Astrocyte of the spinal cord (primary cell): ENCODE measurements at regions not wholly inside any gene's neighbourhood (a gene's known extent, or its start where the extent isn't known, plus 50 kb on each side); places are given as distances from the start of the nearest gene placed in this dataset.
A peak's percentile ranks its signal among the peaks of the same experiment; 100 is the strongest.

Experiments used
- DNase-seq: peaks from one replicate; pipeline ENCODE4 v3.0.0; 2011; ENCODE audit warnings: low read depth, low spot score
- H3K4me3 ChIP-seq: 2 replicates; pipeline ENCODE4 v1.5.1; 2011; ENCODE audit warnings: low read depth, mild to moderate bottlenecking, low read length, moderate library complexity
- in situ Hi-C: cut with HindIII; loops from 2 replicates; pipeline ENCODE4 v1.10.0; 2017; ENCODE audit warnings: low sequenced_read_pairs
- TF ChIP-seq, protein P1 (sequence below): IDR thresholded peaks from 2 replicates; pipeline ENCODE4 v1.5.1; 2012; ENCODE audit warnings: low read depth, mild to moderate bottlenecking, low read length, inconsistent platforms

DNA sequence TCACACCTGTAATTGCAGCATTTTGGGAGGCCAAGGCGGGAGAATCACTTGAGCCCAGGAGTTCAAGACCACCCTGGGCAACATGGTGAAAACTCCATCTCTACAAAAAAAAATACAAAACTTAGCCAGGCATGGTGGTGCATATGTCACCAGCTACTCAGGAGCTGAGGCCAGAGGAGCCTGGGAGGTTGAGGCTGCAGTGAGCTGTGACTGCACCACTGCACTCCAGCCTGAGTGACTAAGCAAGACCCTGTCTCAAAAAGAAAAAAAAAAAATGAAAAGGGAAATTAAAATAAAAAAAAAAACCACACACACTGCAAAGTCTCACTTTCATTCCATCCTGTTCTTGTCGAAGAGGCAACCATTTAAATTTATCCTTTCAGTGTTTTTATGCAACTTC is 100.8 kb upstream of the PIAS1 start:
- in situ Hi-C loops = no loop called here
- H3K4me3 ChIP-seq = no peak overlapping the region
- TF ChIP-seq, protein P1, sequence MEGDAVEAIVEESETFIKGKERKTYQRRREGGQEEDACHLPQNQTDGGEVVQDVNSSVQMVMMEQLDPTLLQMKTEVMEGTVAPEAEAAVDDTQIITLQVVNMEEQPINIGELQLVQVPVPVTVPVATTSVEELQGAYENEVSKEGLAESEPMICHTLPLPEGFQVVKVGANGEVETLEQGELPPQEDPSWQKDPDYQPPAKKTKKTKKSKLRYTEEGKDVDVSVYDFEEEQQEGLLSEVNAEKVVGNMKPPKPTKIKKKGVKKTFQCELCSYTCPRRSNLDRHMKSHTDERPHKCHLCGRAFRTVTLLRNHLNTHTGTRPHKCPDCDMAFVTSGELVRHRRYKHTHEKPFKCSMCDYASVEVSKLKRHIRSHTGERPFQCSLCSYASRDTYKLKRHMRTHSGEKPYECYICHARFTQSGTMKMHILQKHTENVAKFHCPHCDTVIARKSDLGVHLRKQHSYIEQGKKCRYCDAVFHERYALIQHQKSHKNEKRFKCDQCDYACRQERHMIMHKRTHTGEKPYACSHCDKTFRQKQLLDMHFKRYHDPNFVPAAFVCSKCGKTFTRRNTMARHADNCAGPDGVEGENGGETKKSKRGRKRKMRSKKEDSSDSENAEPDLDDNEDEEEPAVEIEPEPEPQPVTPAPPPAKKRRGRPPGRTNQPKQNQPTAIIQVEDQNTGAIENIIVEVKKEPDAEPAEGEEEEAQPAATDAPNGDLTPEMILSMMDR = no peak
- DNase-seq = no peak

DNA sequence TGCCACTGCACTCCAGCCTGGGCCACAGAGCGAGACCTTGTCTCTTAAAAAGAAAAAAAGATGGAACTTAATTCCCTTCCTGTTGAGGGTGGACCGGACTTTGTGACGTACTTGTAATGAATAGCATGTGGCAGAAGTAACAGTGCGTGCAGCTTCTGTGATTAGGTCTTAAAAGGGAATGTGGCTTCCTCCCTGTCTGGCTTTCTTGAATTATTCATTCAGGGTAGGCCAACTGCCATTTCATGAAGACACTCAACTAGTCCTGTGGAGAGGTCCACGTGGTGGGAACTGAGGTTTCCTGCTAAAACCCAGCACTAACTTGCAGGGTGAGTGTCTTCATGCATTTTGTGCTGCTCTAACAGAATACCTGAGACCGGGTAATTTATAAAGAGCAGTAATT is 98.9 kb upstream of the PIAS1 start:
- no peak for DNase-seq
- TF ChIP-seq, protein P1 = no peak
- no peak overlapping the region for H3K4me3 ChIP-seq
- in situ Hi-C loops = no loop called here

DNA sequence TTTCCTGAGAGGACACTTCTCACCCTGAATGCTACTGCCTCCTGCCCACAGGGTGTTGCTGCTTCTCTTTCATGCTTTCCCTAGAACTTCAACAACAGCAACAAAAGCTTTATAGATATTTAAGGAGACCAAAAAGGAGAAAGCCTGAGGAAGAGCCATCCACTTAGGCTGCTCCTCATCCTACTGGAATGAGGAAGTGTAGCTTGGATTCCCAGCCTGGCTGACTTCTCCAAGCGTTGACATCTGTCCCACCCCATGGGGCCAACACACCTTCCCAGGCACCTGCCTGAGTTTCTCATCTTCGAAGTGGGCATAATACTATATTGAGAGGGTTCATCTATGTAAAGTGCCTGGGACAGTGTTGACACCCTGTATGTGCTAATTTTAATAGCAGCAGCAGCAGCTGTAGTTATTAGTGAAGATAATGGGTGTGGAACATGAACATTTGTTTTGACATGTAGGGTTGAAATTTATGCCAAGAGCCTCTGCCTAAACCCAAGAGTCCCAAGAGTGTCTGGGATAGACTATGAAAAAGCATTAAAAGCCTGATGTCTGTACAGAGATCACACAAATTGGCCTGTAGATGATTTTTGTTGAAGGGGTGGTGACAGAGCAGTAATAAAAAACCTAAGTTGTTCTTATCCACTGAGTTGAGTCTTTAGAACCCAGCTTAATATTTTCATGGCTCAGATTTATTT is 96.5 kb upstream of the PIAS1 start:
- H3K4me3 ChIP-seq = no peak overlapping the region
- no peak for DNase-seq
- in situ Hi-C loops = no loop called here
- TF ChIP-seq, protein P1 = no peak

DNA sequence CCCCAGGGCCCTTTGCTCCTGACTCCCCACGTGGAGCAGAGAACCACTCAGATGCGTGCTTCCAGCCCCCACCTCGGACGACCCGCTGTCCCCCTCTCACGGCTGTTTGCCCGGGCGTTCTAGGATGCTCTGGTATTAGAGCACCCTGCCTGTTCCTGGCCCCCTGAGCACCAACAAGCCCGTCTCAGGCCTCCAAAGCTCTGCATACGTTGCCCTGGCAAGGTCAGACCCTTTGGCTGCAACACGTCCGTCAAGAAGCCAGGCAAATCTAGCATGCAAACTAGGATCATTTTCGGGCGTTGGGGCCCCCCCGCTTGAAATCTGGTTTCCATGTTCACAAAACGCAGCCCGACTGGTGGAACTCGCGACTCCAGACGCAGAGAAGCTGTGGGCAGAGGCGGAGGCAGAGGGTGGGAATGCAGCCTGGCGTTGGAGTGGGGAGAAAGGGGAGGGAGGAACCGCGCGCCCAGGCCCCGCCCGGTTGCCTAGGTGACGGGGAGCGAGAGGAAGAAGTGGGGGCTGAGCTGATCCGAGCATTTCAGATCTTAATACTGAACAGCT is 86.2 kb upstream of the PIAS1 start:
- peak; percentile 50 for DNase-seq
- in situ Hi-C loops = no loop called here
- H3K4me3 ChIP-seq = peak overlapping the region; percentile 40
- TF ChIP-seq, protein P1 = no peak

DNA sequence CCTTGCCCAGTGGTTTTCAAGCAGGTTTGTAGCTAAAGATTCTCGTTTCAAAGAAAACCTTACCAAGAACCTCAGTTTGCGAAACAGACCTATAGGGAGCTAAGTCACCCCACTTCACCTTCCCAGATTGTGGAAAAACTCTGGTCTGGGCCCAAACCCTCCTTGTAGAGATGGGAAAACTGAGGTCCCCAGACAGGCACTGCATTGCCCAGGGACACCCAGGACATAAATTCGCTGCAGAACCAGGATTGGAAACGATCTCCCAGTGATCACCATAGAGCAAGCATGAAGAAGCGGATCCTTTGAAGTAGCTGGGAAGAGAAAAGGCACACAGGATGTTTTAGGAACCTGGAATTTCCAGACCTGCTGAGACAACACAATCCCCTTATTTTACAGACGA is 85.6 kb upstream of the PIAS1 start:
- in situ Hi-C loops = no loop called here
- H3K4me3 ChIP-seq = no peak overlapping the region
- TF ChIP-seq, protein P1 = no peak
- DNase-seq = no peak

DNA sequence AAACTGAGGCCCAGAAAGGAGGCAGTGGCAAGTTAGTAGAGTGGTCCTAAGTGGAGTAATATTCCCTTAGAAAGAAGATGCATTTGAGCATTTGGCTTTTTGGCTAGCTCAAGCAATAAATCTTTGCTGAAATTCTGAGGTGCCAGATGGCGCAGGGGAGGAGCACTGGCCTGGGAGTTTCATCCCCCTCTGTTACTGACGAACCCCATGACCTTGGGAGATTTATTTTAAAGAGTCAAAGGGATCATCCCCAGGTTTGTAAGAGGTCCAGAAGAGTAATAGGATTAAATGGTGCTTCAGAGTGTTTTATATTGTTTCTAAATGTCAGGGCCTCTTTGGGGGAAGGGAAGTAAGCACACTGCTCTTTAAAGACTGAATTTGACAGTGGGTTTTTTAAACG is 85.1 kb upstream of the PIAS1 start:
- in situ Hi-C loops = no loop called here
- TF ChIP-seq, protein P1 = no peak
- DNase-seq = no peak
- no peak overlapping the region for H3K4me3 ChIP-seq
